SU-DHL-6 (cell line): ENCODE measurements at regions not wholly inside any gene's neighbourhood (a gene's known extent, or its start where the extent isn't known, plus 50 kb on each side); places are given as distances from the start of the nearest gene placed in this dataset.

Experiments
- EZH2phosphoT487 ChIP-seq: fragments of 200-600 bp; sonication (generic), shearing (Covaris generic); conservative IDR thresholded peaks from 2 replicates; pipeline ENCODE4 v1.6.1; 2018; ENCODE audit warnings: mild to moderate bottlenecking, antibody characterized with exemption, low read length, moderate library complexity, mixed read lengths
- TF ChIP-seq, protein P1 (sequence below): fragments of 200-600 bp; sonication (generic); IDR thresholded peaks from one replicate; pipeline ENCODE4 v1.5.1; 2017; ENCODE audit warnings: antibody characterized with exemption, mild to moderate bottlenecking, low read length, moderate library complexity; ENCODE audit not compliant: insufficient read depth, poor library complexity, severe bottlenecking

DNA sequence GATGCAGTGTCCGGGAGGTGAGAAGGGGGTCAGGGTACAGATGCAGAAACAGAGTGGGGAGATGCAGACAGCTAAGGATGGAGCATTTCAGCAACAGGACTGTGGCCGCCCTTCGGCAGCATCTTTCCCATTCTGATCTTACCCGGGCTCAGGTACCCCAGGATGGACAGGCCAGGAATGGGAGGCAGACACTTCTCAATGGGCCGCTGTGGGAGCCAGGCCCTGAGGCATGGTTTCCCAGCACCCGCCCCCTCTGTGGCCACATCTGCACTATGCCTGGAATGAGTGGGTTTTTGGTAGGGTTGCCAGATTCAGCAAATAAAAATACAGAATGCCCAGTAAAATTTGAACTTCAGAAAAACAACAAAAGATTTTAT lies 105.2 kb upstream of the CTBP2 start:
- TF ChIP-seq, protein P1, sequence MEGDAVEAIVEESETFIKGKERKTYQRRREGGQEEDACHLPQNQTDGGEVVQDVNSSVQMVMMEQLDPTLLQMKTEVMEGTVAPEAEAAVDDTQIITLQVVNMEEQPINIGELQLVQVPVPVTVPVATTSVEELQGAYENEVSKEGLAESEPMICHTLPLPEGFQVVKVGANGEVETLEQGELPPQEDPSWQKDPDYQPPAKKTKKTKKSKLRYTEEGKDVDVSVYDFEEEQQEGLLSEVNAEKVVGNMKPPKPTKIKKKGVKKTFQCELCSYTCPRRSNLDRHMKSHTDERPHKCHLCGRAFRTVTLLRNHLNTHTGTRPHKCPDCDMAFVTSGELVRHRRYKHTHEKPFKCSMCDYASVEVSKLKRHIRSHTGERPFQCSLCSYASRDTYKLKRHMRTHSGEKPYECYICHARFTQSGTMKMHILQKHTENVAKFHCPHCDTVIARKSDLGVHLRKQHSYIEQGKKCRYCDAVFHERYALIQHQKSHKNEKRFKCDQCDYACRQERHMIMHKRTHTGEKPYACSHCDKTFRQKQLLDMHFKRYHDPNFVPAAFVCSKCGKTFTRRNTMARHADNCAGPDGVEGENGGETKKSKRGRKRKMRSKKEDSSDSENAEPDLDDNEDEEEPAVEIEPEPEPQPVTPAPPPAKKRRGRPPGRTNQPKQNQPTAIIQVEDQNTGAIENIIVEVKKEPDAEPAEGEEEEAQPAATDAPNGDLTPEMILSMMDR = no peak
- no peak for TF ChIP-seq EZH2phosphoT487
